Keratinocyte (primary cell): ENCODE measurements at regions not wholly inside any gene's neighbourhood (a gene's known extent, or its start where the extent isn't known, plus 50 kb on each side); places are given as distances from the start of the nearest gene placed in this dataset.

ENCODE experiments used
- DNase-seq: peaks from one replicate; pipeline ENCODE4 v3.0.0-alpha.2; 2011; ENCODE audit warnings: low read depth, missing footprints, low spot score
- FAIRE-seq: peaks from 2 replicates; lab custom pipeline; 2011; peaks lifted over from hg19 to GRCh38; lab: Jason Lieb, UNC
- H2AFZ ChIP-seq: 2 replicates; pipeline ENCODE4 v1.6.0; 2012; ENCODE audit warnings: low read length, control low read depth, inconsistent platforms; ENCODE audit not compliant: control insufficient read depth
- H3K27ac ChIP-seq: 2 replicates; pipeline ENCODE4 v1.5.1; 2011; ENCODE audit warnings: low read length; ENCODE audit not compliant: control insufficient read depth, insufficient read depth
- H3K27me3 ChIP-seq: 3 replicates; pipeline ENCODE4 v1.6.0; 2011; ENCODE audit warnings: low read length; ENCODE audit not compliant: control insufficient read depth, insufficient read depth; ENCODE audit errors: extremely low read depth
- H3K36me3 ChIP-seq, 2 experiments: 2 replicates in 1 of 2; 3 replicates in 1 of 2; pipeline ENCODE4 v1.5.1; 2011; ENCODE audit warnings: low read length in 2 of 2, mild to moderate bottlenecking in 1 of 2; ENCODE audit not compliant: control insufficient read depth in 2 of 2, insufficient read depth in 2 of 2; ENCODE audit errors: extremely low read depth in 1 of 2
- H3K4me1 ChIP-seq: 3 replicates; pipeline ENCODE4 v1.5.1; 2011; ENCODE audit warnings: low read length; ENCODE audit not compliant: control insufficient read depth, insufficient read depth; ENCODE audit errors: extremely low read depth
- H3K4me2 ChIP-seq: 3 replicates; pipeline ENCODE4 v1.6.0; 2011; ENCODE audit warnings: low read depth, low read length; ENCODE audit not compliant: control insufficient read depth, insufficient read depth; ENCODE audit errors: extremely low read depth
- H3K4me3 ChIP-seq, 3 experiments: fragments of 200-600 bp in 1 of 3; sonication (generic) in 1 of 3; 2 replicates in 2 of 3; 3 replicates in 1 of 3; pipeline ENCODE4 v1.5.1; 2011 to 2016; ENCODE audit warnings: low read length in 3 of 3, mild to moderate bottlenecking in 3 of 3, control low read depth in 2 of 3, inconsistent platforms in 1 of 3, low read depth in 1 of 3, mixed read lengths in 1 of 3, mixed run types in 1 of 3, moderate library complexity in 1 of 3; ENCODE audit not compliant: control insufficient read depth in 2 of 3, insufficient read depth in 2 of 3; ENCODE audit errors: extremely low read depth in 1 of 3
- H3K79me2 ChIP-seq: 2 replicates; pipeline ENCODE4 v1.6.0; 2012; ENCODE audit warnings: low read length; ENCODE audit not compliant: control insufficient read depth, insufficient read depth
- H3K9ac ChIP-seq: 3 replicates; pipeline ENCODE4 v1.6.0; 2011; ENCODE audit warnings: low read length; ENCODE audit not compliant: control insufficient read depth, insufficient read depth; ENCODE audit errors: extremely low read depth
- H3K9me1 ChIP-seq: 3 replicates; pipeline ENCODE4 v1.6.0; 2011; ENCODE audit warnings: low read length; ENCODE audit not compliant: control insufficient read depth, insufficient read depth; ENCODE audit errors: extremely low read depth
- H3K9me3 ChIP-seq: 2 replicates; pipeline ENCODE4 v1.5.1; 2012; ENCODE audit warnings: low read depth, low read length; ENCODE audit not compliant: control insufficient read depth
- H4K20me1 ChIP-seq: 3 replicates; pipeline ENCODE4 v1.6.0; 2011; ENCODE audit warnings: low read length; ENCODE audit not compliant: control insufficient read depth, insufficient read depth; ENCODE audit errors: extremely low read depth
- EZH2 ChIP-seq: IDR thresholded peaks from one replicate; pipeline ENCODE4 v1.6.1; 2012; ENCODE audit warnings: inconsistent platforms, mild to moderate bottlenecking, low read length, moderate library complexity
- dilution Hi-C: fragments of 300-500 bp; cut with MboI; formaldehyde crosslinking; loops from one replicate; pipeline ENCODE4 v1.7.0; 2020; ENCODE audit warnings: low sequenced_read_pairs; ENCODE audit not compliant: extremely low pct_ligation_motif_present
- TF ChIP-seq, protein P1 (sequence below), 3 experiments: IDR thresholded peaks in 1 of 3; conservative IDR thresholded peaks in 1 of 3; optimal IDR thresholded peaks in 1 of 3; 2 replicates in 2 of 3; 3 replicates in 1 of 3; pipeline versions ENCODE3 to v1.5.1; 2011; ENCODE audit warnings: low read length in 3 of 3, mild to moderate bottlenecking in 3 of 3, moderate library complexity in 2 of 3, control low read depth in 1 of 3, inconsistent platforms in 1 of 3; ENCODE audit not compliant: insufficient read depth in 2 of 3; ENCODE audit errors: extremely low read depth in 1 of 3

DNA sequence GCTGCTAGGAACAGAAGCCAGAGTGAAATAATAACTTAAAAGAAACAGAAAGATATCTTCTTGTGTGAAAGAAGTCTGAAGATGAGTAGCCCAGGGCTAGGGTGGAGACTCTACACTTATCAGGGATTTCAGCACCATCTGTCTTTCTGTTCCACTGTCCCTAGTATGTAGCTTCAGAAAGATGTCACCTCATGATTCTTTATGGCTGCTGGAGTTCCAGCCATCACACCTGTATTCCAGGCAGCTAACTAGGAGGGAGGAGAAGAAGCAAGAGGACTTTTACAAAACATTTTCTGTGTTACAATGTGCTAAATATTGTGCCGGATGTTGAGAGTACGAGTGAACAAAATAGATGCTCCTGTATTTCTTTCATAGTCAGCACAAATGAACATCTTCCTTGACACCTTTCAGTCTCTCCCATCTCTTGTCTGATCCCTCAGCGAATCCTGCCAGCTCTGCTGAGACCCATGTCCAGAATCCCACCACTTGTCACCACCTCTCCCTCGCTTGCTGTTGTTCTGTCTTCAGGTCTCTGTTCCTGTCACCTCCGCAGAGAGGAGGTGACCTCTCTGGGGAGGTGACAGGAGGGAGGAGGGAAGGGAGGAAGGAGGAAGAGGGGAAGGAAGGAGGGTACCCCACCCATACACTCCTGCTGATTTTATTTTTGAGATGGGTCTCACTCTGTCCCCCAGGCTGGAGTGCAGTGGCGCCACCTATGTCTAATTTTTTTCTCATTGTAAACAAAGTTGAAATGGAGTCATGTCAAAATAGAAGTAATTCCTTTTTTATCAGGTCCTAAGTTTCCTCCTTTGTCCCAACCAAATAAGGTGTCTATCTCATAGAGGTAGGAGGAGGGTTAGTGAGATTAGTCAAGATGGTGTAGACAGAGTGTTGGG is 188.9 kb downstream of the TFAP2C start:
- dilution Hi-C loops: no loop called here
- no peak overlapping the region for H3K4me2 ChIP-seq
- no peak for TF ChIP-seq EZH2
- TF ChIP-seq, protein P1, sequence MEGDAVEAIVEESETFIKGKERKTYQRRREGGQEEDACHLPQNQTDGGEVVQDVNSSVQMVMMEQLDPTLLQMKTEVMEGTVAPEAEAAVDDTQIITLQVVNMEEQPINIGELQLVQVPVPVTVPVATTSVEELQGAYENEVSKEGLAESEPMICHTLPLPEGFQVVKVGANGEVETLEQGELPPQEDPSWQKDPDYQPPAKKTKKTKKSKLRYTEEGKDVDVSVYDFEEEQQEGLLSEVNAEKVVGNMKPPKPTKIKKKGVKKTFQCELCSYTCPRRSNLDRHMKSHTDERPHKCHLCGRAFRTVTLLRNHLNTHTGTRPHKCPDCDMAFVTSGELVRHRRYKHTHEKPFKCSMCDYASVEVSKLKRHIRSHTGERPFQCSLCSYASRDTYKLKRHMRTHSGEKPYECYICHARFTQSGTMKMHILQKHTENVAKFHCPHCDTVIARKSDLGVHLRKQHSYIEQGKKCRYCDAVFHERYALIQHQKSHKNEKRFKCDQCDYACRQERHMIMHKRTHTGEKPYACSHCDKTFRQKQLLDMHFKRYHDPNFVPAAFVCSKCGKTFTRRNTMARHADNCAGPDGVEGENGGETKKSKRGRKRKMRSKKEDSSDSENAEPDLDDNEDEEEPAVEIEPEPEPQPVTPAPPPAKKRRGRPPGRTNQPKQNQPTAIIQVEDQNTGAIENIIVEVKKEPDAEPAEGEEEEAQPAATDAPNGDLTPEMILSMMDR (optimal IDR thresholded peaks at IDR 0.05 in 1 of 3, IDR thresholded peaks at IDR 0.05 in 1 of 3, conservative IDR thresholded peaks at IDR 0.05 in 1 of 3; ENCODE audit: extremely low read depth in 1 of 3, insufficient read depth in 2 of 3, low read length in 3 of 3): peak in 2 of 3 experiments; percentile 11 to 17
- no peak overlapping the region for H3K4me3 ChIP-seq
- no peaks in the 10 kb centered on the region for H3K79me2 ChIP-seq
- H3K9ac ChIP-seq: no peak overlapping the region
- no peak overlapping the region for H2AFZ ChIP-seq
- H3K27ac ChIP-seq: no peak overlapping the region
- no peaks in the 10 kb centered on the region for H3K27me3 ChIP-seq
- H3K9me1 ChIP-seq: no peaks in the 10 kb centered on the region
- FAIRE-seq (no peak), DNase-seq (no peak)
- H3K9me3 ChIP-seq: no peaks in the 10 kb centered on the region
- H4K20me1 ChIP-seq: no peaks in the 10 kb centered on the region
- no peaks in the 10 kb centered on the region for H3K36me3 ChIP-seq
- peaks cover 11% of the 10 kb centered on the region for H3K4me1 ChIP-seq

DNA sequence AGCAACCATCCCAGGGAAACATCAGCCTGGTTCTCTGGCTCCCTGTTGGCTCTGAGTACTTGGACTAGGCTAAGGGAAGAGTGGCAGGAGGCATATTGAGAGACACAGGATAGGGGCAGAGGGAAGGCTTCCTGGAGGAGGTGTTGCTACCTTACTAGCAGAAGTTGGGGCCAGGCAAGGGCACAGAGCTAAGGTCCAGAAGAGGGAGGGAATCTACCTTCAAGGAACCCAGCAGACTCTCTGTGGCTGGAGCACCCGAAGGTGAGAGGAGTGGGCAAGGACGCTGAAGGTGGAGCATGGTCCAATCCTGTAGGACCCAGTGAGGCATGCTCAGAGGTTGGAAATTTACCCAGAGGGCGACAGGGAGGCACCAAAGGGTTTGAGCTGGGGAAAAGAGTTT is 191.9 kb downstream of the TFAP2C start:
- FAIRE-seq: no peak
- Histone ChIP-seq H3K79me2 (no peaks in the 10 kb centered on the region), H3K9me1 (no peaks in the 10 kb centered on the region), H3K9me3 (no peaks in the 10 kb centered on the region), H2AFZ (no peak overlapping the region), H3K4me1 (no peaks in the 10 kb centered on the region), H3K4me2 (no peak overlapping the region), H3K27ac (no peak overlapping the region), H4K20me1 (no peaks in the 10 kb centered on the region), H3K9ac (no peak overlapping the region), H3K4me3 (no peak overlapping the region), H3K36me3 (no peaks in the 10 kb centered on the region), H3K27me3 (no peaks in the 10 kb centered on the region)
- TF ChIP-seq, protein P1 (optimal IDR thresholded peaks at IDR 0.05 in 1 of 3, IDR thresholded peaks at IDR 0.05 in 1 of 3, conservative IDR thresholded peaks at IDR 0.05 in 1 of 3; ENCODE audit: extremely low read depth in 1 of 3, insufficient read depth in 2 of 3, low read length in 3 of 3): no peak
- no peak for TF ChIP-seq EZH2
- DNase-seq: no peak
- dilution Hi-C loops: no loop called here
